Osteocyte (in vitro differentiated cells): ENCODE measurements at regions not wholly inside any gene's neighbourhood (a gene's known extent, or its start where the extent isn't known, plus 50 kb on each side); places are given as distances from the start of the nearest gene placed in this dataset.

Experiments used
- DNase-seq: peaks from one replicate; pipeline ENCODE4 v3.0.0; 2021; ENCODE audit warnings: mixed read lengths; ENCODE audit not compliant: unreplicated experiment; ENCODE audit errors: extremely low spot score
- H3K27ac Mint-ChIP-seq: one replicate; pipeline ENCODE4 v1.8.0; 2021; ENCODE audit warnings: mild to moderate bottlenecking, mixed read lengths; ENCODE audit not compliant: unreplicated experiment
- H3K27me3 Mint-ChIP-seq: one replicate; pipeline ENCODE4 v1.8.0; 2021; ENCODE audit warnings: mixed read lengths; ENCODE audit not compliant: unreplicated experiment
- H3K36me3 Mint-ChIP-seq: one replicate; pipeline ENCODE4 v1.8.0; 2021; ENCODE audit warnings: mixed read lengths; ENCODE audit not compliant: unreplicated experiment
- H3K4me1 Mint-ChIP-seq: one replicate; pipeline ENCODE4 v1.8.0; 2021; ENCODE audit warnings: mixed read lengths; ENCODE audit not compliant: unreplicated experiment
- H3K4me3 Mint-ChIP-seq: one replicate; pipeline ENCODE4 v1.8.0; 2021; ENCODE audit warnings: mild to moderate bottlenecking, moderate library complexity, mixed read lengths; ENCODE audit not compliant: unreplicated experiment
- H3K9me3 Mint-ChIP-seq: one replicate; pipeline ENCODE4 v1.8.0; 2021; ENCODE audit warnings: mixed read lengths; ENCODE audit not compliant: unreplicated experiment
- CTCF ChIP-seq: fragments of 200-600 bp; sonication (generic); IDR thresholded peaks from 2 replicates; pipeline ENCODE4 v1.5.0; 2021; ENCODE audit warnings: antibody characterized with exemption, mild to moderate bottlenecking, moderate library complexity

GRCh38 chr5:174970502-174970901, 246.1 kb downstream of the MSX2 start:
- no peak for DNase-seq
- Mint-ChIP-seq H3K9me3 (peaks cover 20% of the 10 kb centered on the region), H3K27me3 (peaks cover 3% of the 10 kb centered on the region), H3K36me3 (no peaks in the 10 kb centered on the region), H3K4me1 (no peaks in the 10 kb centered on the region), H3K27ac (no peak overlapping the region), H3K4me3 (no peak overlapping the region)
- no peak for TF ChIP-seq CTCF

GRCh38 chr5:174953871-174954270, 229.5 kb downstream of the MSX2 start:
- no peak for TF ChIP-seq CTCF
- Mint-ChIP-seq H3K9me3 (no peaks in the 10 kb centered on the region), H3K27ac (no peak overlapping the region), H3K36me3 (no peaks in the 10 kb centered on the region), H3K4me1 (no peaks in the 10 kb centered on the region), H3K4me3 (no peak overlapping the region), H3K27me3 (peaks cover 26% of the 10 kb centered on the region)
- DNase-seq, result no peak

GRCh38 chr5:174951151-174951780, 226.9 kb downstream of the MSX2 start:
- TF ChIP-seq CTCF, result peak; percentile 90
- DNase-seq, result no peak
- no peak overlapping the region for H3K27ac Mint-ChIP-seq
- H3K9me3 Mint-ChIP-seq, result no peaks in the 10 kb centered on the region
- no peaks in the 10 kb centered on the region for H3K36me3 Mint-ChIP-seq
- H3K27me3 Mint-ChIP-seq, result peaks cover 35% of the 10 kb centered on the region
- no peaks in the 10 kb centered on the region for H3K4me1 Mint-ChIP-seq
- H3K4me3 Mint-ChIP-seq, result no peak overlapping the region

- no peaks in the 10 kb centered on the region for H3K36me3 Mint-ChIP-seq
- H3K9me3 Mint-ChIP-seq, result no peaks in the 10 kb centered on the region
- H3K27me3 Mint-ChIP-seq, result peaks cover 52% of the 10 kb centered on the region
- H3K27ac Mint-ChIP-seq, result no peak overlapping the region
- DNase-seq, result no peak
- H3K4me3 Mint-ChIP-seq, result no peak overlapping the region
- H3K4me1 Mint-ChIP-seq, result no peaks in the 10 kb centered on the region
- TF ChIP-seq CTCF, result no peak
These were observed 223.2 kb downstream of the MSX2 start for GRCh38 chr5:174947548-174947947.

- DNase-seq, result no peak
- no peak for TF ChIP-seq CTCF
- no peaks in the 10 kb centered on the region for H3K36me3 Mint-ChIP-seq
- H3K4me1 Mint-ChIP-seq, result no peaks in the 10 kb centered on the region
- peaks cover 60% of the 10 kb centered on the region for H3K27me3 Mint-ChIP-seq
- H3K27ac Mint-ChIP-seq, result no peak overlapping the region
- H3K9me3 Mint-ChIP-seq, result no peaks in the 10 kb centered on the region
- no peak overlapping the region for H3K4me3 Mint-ChIP-seq
These were observed 221.5 kb downstream of the MSX2 start for GRCh38 chr5:174945853-174946252.
